IPS DF 6.9 (cell line): ENCODE measurements at regions not wholly inside any gene's neighbourhood (a gene's known extent, or its start where the extent isn't known, plus 50 kb on each side); places are given as distances from the start of the nearest gene placed in this dataset.

Source experiments
- DNase-seq: peaks from one replicate; pipeline ENCODE4 v3.0.0-alpha.2; 2013; ENCODE audit warnings: low read depth, low spot score
- H3K27ac ChIP-seq: one replicate; pipeline ENCODE4 v1.5.1; 2013; ENCODE audit warnings: low read length, control low read depth
- H3K27me3 ChIP-seq: 2 replicates; pipeline ENCODE4 v1.6.1; 2013; ENCODE audit warnings: mild to moderate bottlenecking, low read length; ENCODE audit not compliant: control insufficient read depth, insufficient read depth
- H3K36me3 ChIP-seq: 2 replicates; pipeline ENCODE4 v1.6.1; 2013; ENCODE audit warnings: low read length; ENCODE audit not compliant: control insufficient read depth, insufficient read depth
- H3K4me1 ChIP-seq: 2 replicates; pipeline ENCODE4 v1.6.1; 2013; ENCODE audit warnings: low read length; ENCODE audit not compliant: control insufficient read depth, insufficient read depth
- H3K4me3 ChIP-seq: 2 replicates; pipeline ENCODE4 v1.5.1; 2013; ENCODE audit warnings: mild to moderate bottlenecking, low read length
- H3K9me3 ChIP-seq: 2 replicates; pipeline ENCODE4 v1.6.1; 2013; ENCODE audit warnings: low read length, inconsistent platforms; ENCODE audit not compliant: control insufficient read depth, insufficient read depth
- WGBS: extraction: QIAGEN DNeasy Blood & Tissue Kit; methylation state at CpG from one replicate; pipeline ENCODE4 v1.1.7; 2013; ENCODE audit warnings: mixed read lengths, missing lambda C conversion rate; ENCODE audit not compliant: insufficient read length, insufficient coverage; 5-methylcytosine and 5-hydroxymethylcytosine counted together

- Histone ChIP-seq H3K27me3 (no peaks in the 10 kb centered on the region), H3K9me3 (peaks cover 1% of the 10 kb centered on the region; the same call in 1 of the 2 replicates), H3K4me1 (no peaks in the 10 kb centered on the region; the same call in 1 of the 2 replicates), H3K27ac (no peak overlapping the region), H3K4me3 (no peak overlapping the region), H3K36me3 (no peaks in the 10 kb centered on the region)
- no CpG with 5 or more reads among the region's 2 CpGs for WGBS
- no peak for DNase-seq
Measured at GRCh38 chr5:155767470-155767869, 559.5 kb upstream of the SGCD start.

- Histone ChIP-seq H3K4me3 (no peak overlapping the region), H3K27ac (no peak overlapping the region), H3K36me3 (no peaks in the 10 kb centered on the region), H3K4me1 (no peaks in the 10 kb centered on the region; the same call in 1 of the 2 replicates), H3K9me3 (peaks cover 1% of the 10 kb centered on the region; the same call in 1 of the 2 replicates), H3K27me3 (no peaks in the 10 kb centered on the region)
- DNase-seq = no peak
- no CpG with 5 or more reads among the region's 3 CpGs for WGBS
Measured at GRCh38 chr5:155768332-155768731, 558.6 kb upstream of the SGCD start.

- peak; percentile 16 for DNase-seq
- Histone ChIP-seq H3K27me3 (no peaks in the 10 kb centered on the region), H3K4me1 (no peaks in the 10 kb centered on the region; the same call in 1 of the 2 replicates), H3K27ac (no peak overlapping the region), H3K9me3 (no peaks in the 10 kb centered on the region), H3K36me3 (no peaks in the 10 kb centered on the region), H3K4me3 (no peak overlapping the region)
- WGBS = no CpG with 5 or more reads among the region's 4 CpGs
Measured at GRCh38 chr5:155772009-155772662, 554.8 kb upstream of the SGCD start.

GRCh38 chr5:155773680-155774079 lies 553.3 kb upstream of the SGCD start:
- no peak overlapping the region for H3K27ac ChIP-seq
- H3K36me3 ChIP-seq = no peaks in the 10 kb centered on the region
- no peaks in the 10 kb centered on the region; the same call in 1 of the 2 replicates for H3K4me1 ChIP-seq
- H3K27me3 ChIP-seq = no peaks in the 10 kb centered on the region
- DNase-seq = no peak
- no CpG with 5 or more reads among the region's 2 CpGs for WGBS
- no peak overlapping the region for H3K4me3 ChIP-seq
- no peaks in the 10 kb centered on the region for H3K9me3 ChIP-seq

GRCh38 chr5:155780260-155780659 lies 546.7 kb upstream of the SGCD start:
- H3K27me3 ChIP-seq = no peaks in the 10 kb centered on the region
- H3K4me1 ChIP-seq = no peaks in the 10 kb centered on the region
- DNase-seq = no peak
- no peaks in the 10 kb centered on the region for H3K36me3 ChIP-seq
- H3K9me3 ChIP-seq = no peaks in the 10 kb centered on the region
- no peak overlapping the region for H3K4me3 ChIP-seq
- WGBS = no CpG with 5 or more reads among the region's 3 CpGs
- no peak overlapping the region for H3K27ac ChIP-seq

- H3K36me3 ChIP-seq = no peaks in the 10 kb centered on the region
- H3K27me3 ChIP-seq = no peaks in the 10 kb centered on the region
- DNase-seq = no peak
- no peaks in the 10 kb centered on the region for H3K9me3 ChIP-seq
- no CpG with 5 or more reads among the region's 1 CpG for WGBS
- no peaks in the 10 kb centered on the region for H3K4me1 ChIP-seq
- H3K4me3 ChIP-seq = no peak overlapping the region
- no peak overlapping the region for H3K27ac ChIP-seq
Measured at GRCh38 chr5:155783246-155783645, 543.7 kb upstream of the SGCD start.

- no CpG with 5 or more reads among the region's 3 CpGs for WGBS
- no peak overlapping the region for H3K4me3 ChIP-seq
- no peaks in the 10 kb centered on the region for H3K4me1 ChIP-seq
- no peak overlapping the region for H3K27ac ChIP-seq
- no peak for DNase-seq
- H3K27me3 ChIP-seq = no peaks in the 10 kb centered on the region
- no peaks in the 10 kb centered on the region for H3K9me3 ChIP-seq
- H3K36me3 ChIP-seq = no peaks in the 10 kb centered on the region
Measured at GRCh38 chr5:155783791-155784190, 543.2 kb upstream of the SGCD start.

- Histone ChIP-seq H3K27me3 (no peaks in the 10 kb centered on the region), H3K27ac (no peak overlapping the region), H3K36me3 (no peaks in the 10 kb centered on the region), H3K4me1 (no peaks in the 10 kb centered on the region), H3K9me3 (no peaks in the 10 kb centered on the region), H3K4me3 (no peak overlapping the region)
- no peak for DNase-seq
- no CpG with 5 or more reads among the region's 1 CpG for WGBS
Measured at GRCh38 chr5:155786108-155786507, 540.9 kb upstream of the SGCD start.

GRCh38 chr5:155792873-155793272 lies 534.1 kb upstream of the SGCD start:
- DNase-seq = no peak
- no CpG with 5 or more reads among the region's 1 CpG for WGBS
- H3K4me3 ChIP-seq = no peak overlapping the region
- no peaks in the 10 kb centered on the region for H3K4me1 ChIP-seq
- H3K36me3 ChIP-seq = no peaks in the 10 kb centered on the region
- H3K9me3 ChIP-seq = no peaks in the 10 kb centered on the region
- H3K27ac ChIP-seq = no peak overlapping the region
- H3K27me3 ChIP-seq = no peaks in the 10 kb centered on the region

GRCh38 chr5:155794795-155795194 lies 532.2 kb upstream of the SGCD start:
- no peaks in the 10 kb centered on the region for H3K27me3 ChIP-seq
- no peaks in the 10 kb centered on the region for H3K4me1 ChIP-seq
- H3K4me3 ChIP-seq = no peak overlapping the region
- H3K9me3 ChIP-seq = no peaks in the 10 kb centered on the region
- no peak overlapping the region for H3K27ac ChIP-seq
- no peak for DNase-seq
- H3K36me3 ChIP-seq = no peaks in the 10 kb centered on the region

- no peak overlapping the region for H3K27ac ChIP-seq
- no CpG with 5 or more reads among the region's 6 CpGs for WGBS
Measured at GRCh38 chr5:155799308-155799707, 527.7 kb upstream of the SGCD start.

More at GRCh38 chr5:155799308-155799707, 527.7 kb upstream of the SGCD start:
- Histone ChIP-seq H3K4me3 (no peak overlapping the region), H3K4me1 (no peaks in the 10 kb centered on the region), H3K27me3 (no peaks in the 10 kb centered on the region), H3K9me3 (no peaks in the 10 kb centered on the region), H3K36me3 (no peaks in the 10 kb centered on the region)
- DNase-seq = no peak
